ENCODE measurements at regions not wholly inside any gene's neighbourhood (a gene's known extent, or its start where the extent isn't known, plus 50 kb on each side); places are given as distances from the start of the nearest gene placed in this dataset.

DNA sequence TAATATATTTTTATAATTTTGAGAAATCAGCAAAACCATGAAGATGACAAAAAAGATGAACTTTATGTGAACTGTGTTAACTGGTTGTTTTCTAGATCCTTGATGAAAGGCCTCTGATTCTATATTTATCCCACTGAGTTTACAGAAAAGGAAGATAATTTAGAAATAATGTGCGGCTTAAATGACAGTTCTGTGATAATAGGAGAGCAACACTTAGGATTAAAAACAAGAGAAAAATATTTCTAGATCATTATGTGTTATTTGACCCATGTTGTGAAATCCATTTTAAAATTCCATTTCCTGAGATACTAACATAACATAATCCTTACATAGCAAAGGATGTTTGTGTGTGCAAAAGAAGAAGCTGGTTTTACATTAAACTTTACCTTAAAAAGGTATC is 598.0 kb downstream of the DIPK2A start:
- TF ChIP-seq YY1 (IDR thresholded peaks at IDR 0.05) (no peak), SP1 (IDR thresholded peaks at IDR 0.05) (no peak), FOXA1 (IDR thresholded peaks at IDR 0.05) (no peak), JUND (IDR thresholded peaks at IDR 0.05) (no peak), RAD21 (IDR thresholded peaks at IDR 0.05) (no peak), EGR1 (IDR thresholded peaks at IDR 0.05; ENCODE audit: low read depth in 2 of 2) (no peak), GABPA (IDR thresholded peaks at IDR 0.05 in 1 of 2, conservative IDR thresholded peaks at IDR 0.05 in 1 of 2) (no peak), HNF4A (conservative IDR thresholded peaks at IDR 0.05) (no peak), FOXA2 (IDR thresholded peaks at IDR 0.05) (no peak), RXRA (IDR thresholded peaks at IDR 0.05) (no peak), HNF4G (IDR thresholded peaks at IDR 0.05) (no peak), NR2F2 (IDR thresholded peaks at IDR 0.05) (no peak), TAF1 (conservative IDR thresholded peaks at IDR 0.05) (no peak)
- TF ChIP-seq, protein P1, sequence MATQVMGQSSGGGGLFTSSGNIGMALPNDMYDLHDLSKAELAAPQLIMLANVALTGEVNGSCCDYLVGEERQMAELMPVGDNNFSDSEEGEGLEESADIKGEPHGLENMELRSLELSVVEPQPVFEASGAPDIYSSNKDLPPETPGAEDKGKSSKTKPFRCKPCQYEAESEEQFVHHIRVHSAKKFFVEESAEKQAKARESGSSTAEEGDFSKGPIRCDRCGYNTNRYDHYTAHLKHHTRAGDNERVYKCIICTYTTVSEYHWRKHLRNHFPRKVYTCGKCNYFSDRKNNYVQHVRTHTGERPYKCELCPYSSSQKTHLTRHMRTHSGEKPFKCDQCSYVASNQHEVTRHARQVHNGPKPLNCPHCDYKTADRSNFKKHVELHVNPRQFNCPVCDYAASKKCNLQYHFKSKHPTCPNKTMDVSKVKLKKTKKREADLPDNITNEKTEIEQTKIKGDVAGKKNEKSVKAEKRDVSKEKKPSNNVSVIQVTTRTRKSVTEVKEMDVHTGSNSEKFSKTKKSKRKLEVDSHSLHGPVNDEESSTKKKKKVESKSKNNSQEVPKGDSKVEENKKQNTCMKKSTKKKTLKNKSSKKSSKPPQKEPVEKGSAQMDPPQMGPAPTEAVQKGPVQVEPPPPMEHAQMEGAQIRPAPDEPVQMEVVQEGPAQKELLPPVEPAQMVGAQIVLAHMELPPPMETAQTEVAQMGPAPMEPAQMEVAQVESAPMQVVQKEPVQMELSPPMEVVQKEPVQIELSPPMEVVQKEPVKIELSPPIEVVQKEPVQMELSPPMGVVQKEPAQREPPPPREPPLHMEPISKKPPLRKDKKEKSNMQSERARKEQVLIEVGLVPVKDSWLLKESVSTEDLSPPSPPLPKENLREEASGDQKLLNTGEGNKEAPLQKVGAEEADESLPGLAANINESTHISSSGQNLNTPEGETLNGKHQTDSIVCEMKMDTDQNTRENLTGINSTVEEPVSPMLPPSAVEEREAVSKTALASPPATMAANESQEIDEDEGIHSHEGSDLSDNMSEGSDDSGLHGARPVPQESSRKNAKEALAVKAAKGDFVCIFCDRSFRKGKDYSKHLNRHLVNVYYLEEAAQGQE (IDR thresholded peaks at IDR 0.05) = no peak
- TF ChIP-seq, protein P2, sequence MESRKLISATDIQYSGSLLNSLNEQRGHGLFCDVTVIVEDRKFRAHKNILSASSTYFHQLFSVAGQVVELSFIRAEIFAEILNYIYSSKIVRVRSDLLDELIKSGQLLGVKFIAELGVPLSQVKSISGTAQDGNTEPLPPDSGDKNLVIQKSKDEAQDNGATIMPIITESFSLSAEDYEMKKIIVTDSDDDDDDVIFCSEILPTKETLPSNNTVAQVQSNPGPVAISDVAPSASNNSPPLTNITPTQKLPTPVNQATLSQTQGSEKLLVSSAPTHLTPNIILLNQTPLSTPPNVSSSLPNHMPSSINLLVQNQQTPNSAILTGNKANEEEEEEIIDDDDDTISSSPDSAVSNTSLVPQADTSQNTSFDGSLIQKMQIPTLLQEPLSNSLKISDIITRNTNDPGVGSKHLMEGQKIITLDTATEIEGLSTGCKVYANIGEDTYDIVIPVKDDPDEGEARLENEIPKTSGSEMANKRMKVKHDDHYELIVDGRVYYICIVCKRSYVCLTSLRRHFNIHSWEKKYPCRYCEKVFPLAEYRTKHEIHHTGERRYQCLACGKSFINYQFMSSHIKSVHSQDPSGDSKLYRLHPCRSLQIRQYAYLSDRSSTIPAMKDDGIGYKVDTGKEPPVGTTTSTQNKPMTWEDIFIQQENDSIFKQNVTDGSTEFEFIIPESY (IDR thresholded peaks at IDR 0.05) = no peak
- TF ChIP-seq, protein P3, sequence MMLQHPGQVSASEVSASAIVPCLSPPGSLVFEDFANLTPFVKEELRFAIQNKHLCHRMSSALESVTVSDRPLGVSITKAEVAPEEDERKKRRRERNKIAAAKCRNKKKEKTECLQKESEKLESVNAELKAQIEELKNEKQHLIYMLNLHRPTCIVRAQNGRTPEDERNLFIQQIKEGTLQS (IDR thresholded peaks at IDR 0.05) = no peak
- TF ChIP-seq, protein P4, sequence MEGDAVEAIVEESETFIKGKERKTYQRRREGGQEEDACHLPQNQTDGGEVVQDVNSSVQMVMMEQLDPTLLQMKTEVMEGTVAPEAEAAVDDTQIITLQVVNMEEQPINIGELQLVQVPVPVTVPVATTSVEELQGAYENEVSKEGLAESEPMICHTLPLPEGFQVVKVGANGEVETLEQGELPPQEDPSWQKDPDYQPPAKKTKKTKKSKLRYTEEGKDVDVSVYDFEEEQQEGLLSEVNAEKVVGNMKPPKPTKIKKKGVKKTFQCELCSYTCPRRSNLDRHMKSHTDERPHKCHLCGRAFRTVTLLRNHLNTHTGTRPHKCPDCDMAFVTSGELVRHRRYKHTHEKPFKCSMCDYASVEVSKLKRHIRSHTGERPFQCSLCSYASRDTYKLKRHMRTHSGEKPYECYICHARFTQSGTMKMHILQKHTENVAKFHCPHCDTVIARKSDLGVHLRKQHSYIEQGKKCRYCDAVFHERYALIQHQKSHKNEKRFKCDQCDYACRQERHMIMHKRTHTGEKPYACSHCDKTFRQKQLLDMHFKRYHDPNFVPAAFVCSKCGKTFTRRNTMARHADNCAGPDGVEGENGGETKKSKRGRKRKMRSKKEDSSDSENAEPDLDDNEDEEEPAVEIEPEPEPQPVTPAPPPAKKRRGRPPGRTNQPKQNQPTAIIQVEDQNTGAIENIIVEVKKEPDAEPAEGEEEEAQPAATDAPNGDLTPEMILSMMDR (IDR thresholded peaks at IDR 0.05; ENCODE audit: low read depth, low read length, missing input control) = no peak
- TF ChIP-seq, protein P5, sequence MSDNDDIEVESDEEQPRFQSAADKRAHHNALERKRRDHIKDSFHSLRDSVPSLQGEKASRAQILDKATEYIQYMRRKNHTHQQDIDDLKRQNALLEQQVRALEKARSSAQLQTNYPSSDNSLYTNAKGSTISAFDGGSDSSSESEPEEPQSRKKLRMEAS (IDR thresholded peaks at IDR 0.05) = no peak
- Histone ChIP-seq H3K4me3 (ENCODE audit: low read depth in 1 of 3, low read length in 3 of 3) (no peak overlapping the region), H3K4me1 (ENCODE audit: control insufficient read depth in 4 of 4, insufficient read depth in 4 of 4, low read length in 3 of 4) (no peaks in the 10 kb centered on the region), H3K36me3 (ENCODE audit: control insufficient read depth in 4 of 4, insufficient read depth in 3 of 4, low read depth in 1 of 4, low read length in 3 of 4) (no peaks in the 10 kb centered on the region), H3K9ac (ENCODE audit: low read depth in 1 of 2, low read length in 2 of 2) (no peak overlapping the region), H3K27ac (ENCODE audit: low read depth in 1 of 2, low read length in 2 of 2) (no peak overlapping the region), H3K9me3 (ENCODE audit: control insufficient read depth in 4 of 4, low read length in 3 of 4) (no peaks in the 10 kb centered on the region), H3K27me3 (ENCODE audit: control insufficient read depth in 4 of 4, insufficient read depth in 4 of 4, low read length in 3 of 4) (no peaks in the 10 kb centered on the region)
- DNase-seq (ENCODE audit: low spot score) = no peak
- 83% methylated on average over 1 of the region's 1 CpG for WGBS
